IPS-18c (cell line): ENCODE measurements at regions not wholly inside any gene's neighbourhood (a gene's known extent, or its start where the extent isn't known, plus 50 kb on each side); places are given as distances from the start of the nearest gene placed in this dataset.

Experiments
- H3K4me3 ChIP-seq: 2 replicates; pipeline ENCODE4 v1.7.0; 2013; ENCODE audit warnings: low read depth, mild to moderate bottlenecking, low read length, moderate library complexity; ENCODE audit not compliant: insufficient read depth
- H3K9me3 ChIP-seq: one replicate; pipeline ENCODE4 v1.6.1; 2013; ENCODE audit warnings: mild to moderate bottlenecking, low read length, moderate library complexity; ENCODE audit not compliant: control insufficient read depth, insufficient read depth

DNA sequence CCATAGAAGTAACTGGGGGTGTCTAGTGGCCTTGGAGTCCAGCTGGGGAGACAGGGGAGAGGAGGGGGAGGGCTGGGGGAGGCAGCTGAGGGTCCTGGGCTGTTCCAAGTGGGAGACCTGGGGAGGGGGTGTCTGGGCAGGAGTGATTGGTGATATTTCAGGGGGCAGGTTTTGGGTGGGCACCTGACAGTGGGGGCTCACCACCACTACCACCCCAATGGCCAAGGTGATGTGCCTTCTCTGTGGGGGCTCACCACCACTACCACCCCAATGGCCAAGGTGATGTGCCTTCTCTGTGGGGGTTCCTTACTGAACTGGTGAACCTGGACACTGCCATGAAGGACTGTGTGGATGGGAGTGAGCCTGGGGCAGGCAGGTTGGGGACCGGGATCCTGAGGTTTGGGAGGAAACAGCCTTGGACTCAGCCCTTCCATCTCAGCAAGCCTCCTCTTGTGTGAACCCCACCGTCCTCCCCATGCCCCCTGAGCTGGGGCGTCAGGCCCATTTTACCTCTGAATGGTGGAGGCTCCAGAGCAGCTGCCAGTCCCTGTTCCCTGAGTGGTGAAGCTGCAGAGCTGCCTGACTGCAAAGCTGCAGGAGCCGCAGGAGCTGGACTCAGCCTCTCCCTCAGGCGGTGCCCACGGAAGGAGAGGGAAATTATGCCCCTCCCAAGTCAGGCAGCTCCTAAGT, 50.6 kb upstream of the ZNF716 start:
- H3K4me3 ChIP-seq, result no peak overlapping the region
- H3K9me3 ChIP-seq, result peaks cover 41% of the 10 kb centered on the region

DNA sequence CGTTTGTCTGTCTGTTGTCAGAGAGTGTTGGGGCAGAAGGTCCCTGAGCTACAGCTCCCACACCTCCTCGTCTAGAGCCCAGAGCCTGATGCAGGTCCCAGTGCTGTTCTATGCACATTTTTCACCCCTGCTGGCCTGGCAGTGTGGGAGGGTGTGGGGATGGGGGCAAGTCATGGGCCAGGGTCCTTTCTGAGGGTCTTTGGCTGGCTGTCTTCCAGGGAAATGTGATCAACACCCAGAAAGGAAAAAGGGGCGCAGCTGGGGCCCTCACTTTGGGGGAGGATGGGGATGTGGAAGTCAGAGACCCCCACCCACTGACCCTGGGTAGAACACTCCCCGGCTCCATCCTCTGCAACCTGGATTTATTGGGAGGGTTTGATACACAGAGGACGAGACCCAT, 50.0 kb upstream of the ZNF716 start:
- Histone ChIP-seq H3K4me3 (no peak overlapping the region), H3K9me3 (peaks cover 44% of the 10 kb centered on the region)
